PC-3 (cell line): ENCODE measurements at regions not wholly inside any gene's neighbourhood (a gene's known extent, or its start where the extent isn't known, plus 50 kb on each side); places are given as distances from the start of the nearest gene placed in this dataset.

ENCODE experiments used
- ATAC-seq: fragments of 200-7000 bp; cut with Tn5 transposase; 2 replicates; pipeline ENCODE4 v1.9.1; 2020; ENCODE audit warnings: mild to moderate bottlenecking, moderate library complexity
- BruUV-seq: library from RNA; stranded (reverse); fragments of 400-500 nt; replicated peaks from 2 replicates; lab custom pipeline; 2021; lab: Mats Ljungman, UMichigan
- CTCF ChIA-PET: fragments of 300-600 bp; sonication (Branson Sonifier 250); formaldehyde crosslinking; loops from one replicate; lab custom pipeline; 2022; ENCODE audit warnings: antibody characterized with exemption; lab: Charles Lee
- POLR2A ChIA-PET: fragments of 300-600 bp; sonication (Branson Sonifier 250); formaldehyde crosslinking; loops from one replicate; lab custom pipeline; 2022; ENCODE audit warnings: antibody characterized with exemption; ENCODE audit not compliant: unreplicated experiment; lab: Charles Lee
- DNase-seq: peaks from one replicate; pipeline ENCODE4 v3.0.0-alpha.2; 2015
- H2AFZ ChIP-seq: fragments of 300-600 bp; sonication (generic); 2 replicates; pipeline ENCODE4 v1.6.0; 2016; ENCODE audit warnings: antibody characterized with exemption, low read length
- H3F3A ChIP-seq: fragments of 300-600 bp; sonication (generic); one replicate; pipeline ENCODE4 v1.6.0; 2017; ENCODE audit warnings: antibody characterized with exemption, low read length, control low read depth, mild to moderate bottlenecking; ENCODE audit not compliant: unreplicated experiment
- H3K27ac ChIP-seq: fragments of 300-600 bp; sonication (generic); 2 replicates; pipeline ENCODE4 v1.5.1; 2016; ENCODE audit warnings: mild to moderate bottlenecking, low read length
- H3K27me3 ChIP-seq: fragments of 300-600 bp; sonication (generic); 2 replicates; pipeline ENCODE4 v1.6.1; 2016; ENCODE audit warnings: low read length, mixed read lengths
- H3K36me3 ChIP-seq: fragments of 300-600 bp; sonication (generic); 2 replicates; pipeline ENCODE4 v1.6.1; 2016; ENCODE audit warnings: low read depth, mixed run types, low read length, mixed read lengths
- H3K4me1 ChIP-seq: fragments of 300-600 bp; sonication (generic); 2 replicates; pipeline ENCODE4 v1.5.1; 2016; ENCODE audit warnings: low read length; ENCODE audit not compliant: insufficient read depth
- H3K4me2 ChIP-seq: fragments of 300-600 bp; sonication (generic); 2 replicates; pipeline ENCODE4 v1.6.0; 2016; ENCODE audit warnings: low read length
- H3K4me3 ChIP-seq: fragments of 300-600 bp; sonication (generic); 2 replicates; pipeline ENCODE4 v1.5.1; 2016; ENCODE audit warnings: mild to moderate bottlenecking, low read length, mixed read lengths
- H3K79me2 ChIP-seq: fragments of 300-600 bp; sonication (generic); 2 replicates; pipeline ENCODE4 v1.6.1; 2017; ENCODE audit warnings: low read length, mixed read lengths
- H3K9ac ChIP-seq: fragments of 300-600 bp; sonication (generic); 2 replicates; pipeline ENCODE4 v1.6.0; 2016; ENCODE audit warnings: mild to moderate bottlenecking, low read length
- H3K9me2 ChIP-seq: fragments of 300-600 bp; sonication (generic); replicated peaks from 2 replicates; pipeline ENCODE4 v1.6.1; 2016; ENCODE audit warnings: mixed run types, low read length, mixed read lengths
- H3K9me3 ChIP-seq: fragments of 300-600 bp; sonication (generic); 2 replicates; pipeline ENCODE4 v1.6.1; 2016; ENCODE audit warnings: low read length, mixed read lengths
- H4K20me1 ChIP-seq: fragments of 300-600 bp; sonication (generic); 2 replicates; pipeline ENCODE4 v1.6.1; 2016; ENCODE audit warnings: low read length, mixed read lengths
- EZH2 ChIP-seq: fragments of 300-600 bp; sonication (generic); IDR thresholded peaks from one replicate; pipeline ENCODE4 v1.6.1; 2017; ENCODE audit warnings: antibody characterized with exemption, mild to moderate bottlenecking, low read length; ENCODE audit not compliant: unreplicated experiment
- EZH2phosphoT487 ChIP-seq: fragments of 300-600 bp; sonication (generic); IDR thresholded peaks from 2 replicates; pipeline ENCODE4 v1.6.1; 2018; ENCODE audit warnings: mild to moderate bottlenecking, antibody characterized with exemption, low read length, borderline replicate concordance
- intact Hi-C: fragments of 100-400 bp; cut with micrococcal nuclease; formaldehyde crosslinking; loops from 2 replicates; pipeline ENCODE4 v1.9.0; 2023
- TF ChIP-seq, protein P1 (sequence below): fragments of 300-600 bp; sonication (generic); conservative IDR thresholded peaks from 2 replicates; pipeline ENCODE4 v1.5.1; 2017; ENCODE audit warnings: antibody characterized with exemption, low read depth, mild to moderate bottlenecking, low read length

DNA sequence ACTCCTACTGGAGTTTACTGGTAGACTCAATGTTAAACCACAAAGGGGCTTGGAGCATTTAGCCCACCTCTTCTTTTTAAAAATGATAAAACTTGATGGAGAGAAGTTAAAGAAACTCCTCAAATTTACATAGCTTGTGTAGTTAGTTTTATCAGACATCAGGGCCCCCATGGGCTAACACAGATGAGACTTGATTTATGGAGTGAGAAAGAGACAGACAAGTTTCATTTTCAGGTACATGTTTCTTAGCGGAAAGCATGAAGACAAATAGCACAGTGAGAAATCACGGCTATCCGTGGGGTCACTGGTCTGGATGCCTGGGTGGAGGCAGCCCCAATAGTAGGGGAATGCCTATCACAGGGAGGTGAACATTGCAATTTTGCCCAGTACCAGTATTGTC, 173.6 kb downstream of the TFAP2B start:
- ATAC-seq = no peak
- Histone ChIP-seq H3K4me3 (no peak overlapping the region), H3K79me2 (no peaks in the 10 kb centered on the region), H4K20me1 (no peaks in the 10 kb centered on the region), H3K9ac (no peak overlapping the region), H3K4me1 (peaks cover 16% of the 10 kb centered on the region), H3K9me2 (no peaks in the 10 kb centered on the region), H3K27me3 (no peaks in the 10 kb centered on the region), H3K27ac (no peak overlapping the region), H2AFZ (no peak overlapping the region), H3K36me3 (no peaks in the 10 kb centered on the region), H3K4me2 (no peak overlapping the region), H3F3A (no peaks in the 10 kb centered on the region), H3K9me3 (no peaks in the 10 kb centered on the region)
- ChIA-PET CTCF (no interaction called here), POLR2A (interaction anchor here (0.7 kb wide), 1 partner anchor 226 kb away, joined by 3 read pairs; no protein-coding TSS in a partner anchor)
- TF ChIP-seq EZH2phosphoT487 (no peak), EZH2 (no peak)
- TF ChIP-seq, protein P1, sequence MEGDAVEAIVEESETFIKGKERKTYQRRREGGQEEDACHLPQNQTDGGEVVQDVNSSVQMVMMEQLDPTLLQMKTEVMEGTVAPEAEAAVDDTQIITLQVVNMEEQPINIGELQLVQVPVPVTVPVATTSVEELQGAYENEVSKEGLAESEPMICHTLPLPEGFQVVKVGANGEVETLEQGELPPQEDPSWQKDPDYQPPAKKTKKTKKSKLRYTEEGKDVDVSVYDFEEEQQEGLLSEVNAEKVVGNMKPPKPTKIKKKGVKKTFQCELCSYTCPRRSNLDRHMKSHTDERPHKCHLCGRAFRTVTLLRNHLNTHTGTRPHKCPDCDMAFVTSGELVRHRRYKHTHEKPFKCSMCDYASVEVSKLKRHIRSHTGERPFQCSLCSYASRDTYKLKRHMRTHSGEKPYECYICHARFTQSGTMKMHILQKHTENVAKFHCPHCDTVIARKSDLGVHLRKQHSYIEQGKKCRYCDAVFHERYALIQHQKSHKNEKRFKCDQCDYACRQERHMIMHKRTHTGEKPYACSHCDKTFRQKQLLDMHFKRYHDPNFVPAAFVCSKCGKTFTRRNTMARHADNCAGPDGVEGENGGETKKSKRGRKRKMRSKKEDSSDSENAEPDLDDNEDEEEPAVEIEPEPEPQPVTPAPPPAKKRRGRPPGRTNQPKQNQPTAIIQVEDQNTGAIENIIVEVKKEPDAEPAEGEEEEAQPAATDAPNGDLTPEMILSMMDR = no peak
- intact Hi-C loops = no loop called here
- no TSS peak for BruUV-seq
- DNase-seq = no peak

DNA sequence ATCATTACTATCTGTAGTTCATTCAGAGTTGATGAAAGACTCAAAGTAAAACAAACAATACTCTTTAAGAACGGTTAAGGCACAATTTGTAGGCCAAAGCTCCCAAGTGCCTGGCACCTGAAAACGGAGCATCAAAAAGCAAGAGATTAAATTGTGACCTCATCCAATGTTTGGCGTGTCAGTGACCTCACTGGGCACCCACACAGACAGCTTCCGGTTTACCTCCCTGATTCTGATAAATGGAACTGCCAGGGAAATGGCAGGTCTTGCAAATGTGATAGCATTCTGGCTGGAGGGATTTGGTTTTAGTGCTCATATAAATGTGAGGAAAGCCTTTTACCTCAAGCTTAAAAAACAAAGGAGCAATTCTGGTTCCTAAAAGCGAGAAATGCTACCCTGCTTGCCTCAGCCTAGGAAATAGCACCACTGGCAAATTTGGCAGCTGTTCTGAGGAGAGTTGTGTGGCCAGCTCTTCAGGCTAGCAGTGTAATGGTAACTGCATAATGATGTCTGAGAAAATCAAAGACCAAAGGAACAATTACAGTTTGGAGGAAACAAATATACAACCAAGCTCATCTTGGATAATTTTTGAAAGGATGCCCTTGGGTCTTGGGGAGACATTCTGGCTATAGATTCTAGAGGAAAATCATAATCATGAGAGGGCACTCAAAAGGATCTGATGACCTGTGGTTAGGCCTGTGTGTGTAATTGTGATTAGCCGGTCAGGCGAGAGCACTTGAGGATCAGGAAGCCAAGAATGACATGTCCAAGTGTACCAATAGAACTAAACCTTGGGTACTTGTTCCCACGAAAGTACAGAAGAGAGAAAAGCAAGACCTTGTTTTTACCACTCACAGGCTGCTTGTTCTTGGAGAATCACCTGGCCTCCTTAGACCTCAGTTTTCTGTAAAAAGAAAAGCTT, 174.3 kb downstream of the TFAP2B start:
- Histone ChIP-seq H3K79me2 (no peaks in the 10 kb centered on the region), H3K27ac (no peak overlapping the region), H3K36me3 (no peaks in the 10 kb centered on the region), H3K4me1 (peaks cover 14% of the 10 kb centered on the region), H3K4me3 (no peak overlapping the region), H3K9me2 (no peaks in the 10 kb centered on the region), H2AFZ (no peak overlapping the region), H3K27me3 (no peaks in the 10 kb centered on the region), H4K20me1 (no peaks in the 10 kb centered on the region), H3F3A (no peaks in the 10 kb centered on the region), H3K4me2 (no peak overlapping the region), H3K9ac (no peak overlapping the region), H3K9me3 (no peaks in the 10 kb centered on the region)
- DNase-seq (no peak), ATAC-seq (no peak)
- ChIA-PET POLR2A (interaction anchor here (0.7 kb wide), 1 partner anchor 225 kb away, joined by 3 read pairs; no protein-coding TSS in a partner anchor), CTCF (no interaction called here)
- intact Hi-C loops = no loop called here
- no TSS peak for BruUV-seq
- TF ChIP-seq, protein P1 = no peak
- no peak for TF ChIP-seq EZH2
- no peak for TF ChIP-seq EZH2phosphoT487
